Endothelial cell of umbilical vein (primary cell): ENCODE measurements at regions not wholly inside any gene's neighbourhood (a gene's known extent, or its start where the extent isn't known, plus 50 kb on each side); places are given as distances from the start of the nearest gene placed in this dataset.

Experiments used
- BruUV-seq: library from RNA; stranded (reverse); fragments of 400-500 nt; replicated peaks from 2 replicates; lab custom pipeline; 2021; lab: Mats Ljungman, UMichigan
- CTCF ChIA-PET: fragments of 300-600, 350-600 bp; sonication (Branson Sonifier 250); formaldehyde crosslinking; loops from one replicate; lab custom pipeline; 2021; ENCODE audit warnings: antibody characterized with exemption, inconsistent platforms; lab: Charles Lee
- POLR2A ChIA-PET: fragments of 300-600, 350-600 bp; sonication (Branson Sonifier 250); formaldehyde crosslinking; loops from one replicate; lab custom pipeline; 2021; ENCODE audit warnings: antibody characterized with exemption, inconsistent platforms; lab: Charles Lee
- DNase-seq: peaks from one replicate; pipeline ENCODE4 v3.0.0-alpha.2; 2011; ENCODE audit warnings: low read depth, low spot score
- FAIRE-seq: peaks from 2 replicates; lab custom pipeline; 2011; peaks lifted over from hg19 to GRCh38; lab: Jason Lieb, UNC
- H2AFZ ChIP-seq: 2 replicates; pipeline ENCODE4 v1.6.0; 2012; ENCODE audit warnings: low read depth, low read length, control low read depth, inconsistent platforms
- H3K27ac ChIP-seq: 2 replicates; pipeline ENCODE4 v1.5.1; 2011; ENCODE audit warnings: low read depth, mild to moderate bottlenecking, control low read depth, low read length, moderate library complexity; ENCODE audit not compliant: insufficient read depth
- H3K27me3 ChIP-seq, 2 experiments: 2 replicates each; pipeline versions ENCODE4 v1.6.0 to v1.6.1; 2011; ENCODE audit warnings: low read length in 2 of 2, mixed read lengths in 1 of 2; ENCODE audit not compliant: control insufficient read depth in 2 of 2, insufficient read depth in 2 of 2
- H3K36me3 ChIP-seq, 2 experiments: 2 replicates in 1 of 2; 3 replicates in 1 of 2; pipeline ENCODE4 v1.5.1; 2011; ENCODE audit warnings: low read length in 2 of 2, mild to moderate bottlenecking in 1 of 2, moderate library complexity in 1 of 2; ENCODE audit not compliant: control insufficient read depth in 2 of 2, insufficient read depth in 2 of 2; ENCODE audit errors: extremely low read depth in 1 of 2
- H3K4me1 ChIP-seq: 3 replicates; pipeline ENCODE4 v1.5.1; 2011; ENCODE audit warnings: mild to moderate bottlenecking, low read length; ENCODE audit not compliant: control insufficient read depth, insufficient read depth; ENCODE audit errors: extremely low read depth
- H3K4me2 ChIP-seq: 2 replicates; pipeline ENCODE4 v1.6.1; 2011; ENCODE audit warnings: low read length, control low read depth, mixed read lengths; ENCODE audit not compliant: insufficient read depth
- H3K4me3 ChIP-seq, 3 experiments: fragments of 200-600 bp in 1 of 3; sonication (generic), shearing (Covaris generic) in 1 of 3; replicated peaks in 1 of 3; 2 replicates each; pipeline ENCODE4 v1.5.1; 2011 to 2016; ENCODE audit warnings: control low read depth in 3 of 3, low read length in 3 of 3, mild to moderate bottlenecking in 2 of 3, inconsistent platforms in 1 of 3, low read depth in 1 of 3, moderate library complexity in 1 of 3; ENCODE audit not compliant: insufficient read depth in 1 of 3
- H3K79me2 ChIP-seq: 2 replicates; pipeline ENCODE4 v1.6.0; 2012; ENCODE audit warnings: low read length, inconsistent platforms; ENCODE audit not compliant: control insufficient read depth, insufficient read depth
- H3K9ac ChIP-seq: replicated peaks from 2 replicates; pipeline ENCODE3; 2011; ENCODE audit warnings: low read length, control low read depth; ENCODE audit not compliant: insufficient read depth; ENCODE audit errors: extremely low read depth
- H3K9me1 ChIP-seq: replicated peaks from 3 replicates; pipeline ENCODE4 v1.6.0; 2011; ENCODE audit warnings: mild to moderate bottlenecking, low read length; ENCODE audit not compliant: control insufficient read depth, insufficient read depth; ENCODE audit errors: extremely low read depth
- H3K9me3 ChIP-seq: replicated peaks from 2 replicates; pipeline ENCODE4 v1.5.1; 2012; ENCODE audit warnings: low read length, inconsistent platforms; ENCODE audit not compliant: control insufficient read depth, insufficient read depth
- H4K20me1 ChIP-seq: replicated peaks from 2 replicates; pipeline ENCODE3; 2011; ENCODE audit warnings: mild to moderate bottlenecking, low read length; ENCODE audit not compliant: control insufficient read depth, insufficient read depth; ENCODE audit errors: extremely low read depth
- CTCF ChIP-seq, 2 donors: IDR thresholded peaks; 1 replicate in 1 of 2; 2 replicates in 1 of 2; pipeline ENCODE4 v1.5.1; 2011; ENCODE audit warnings: low read length in 2 of 2, mild to moderate bottlenecking in 2 of 2, moderate library complexity in 2 of 2, control low read depth in 1 of 2, inconsistent platforms in 1 of 2, low read depth in 1 of 2; ENCODE audit not compliant: insufficient read depth in 1 of 2; ENCODE audit errors: extremely low read depth in 1 of 2
- EZH2 ChIP-seq: IDR thresholded peaks from 2 replicates; pipeline ENCODE4 v1.6.1; 2012; ENCODE audit warnings: borderline replicate concordance, low read depth, mild to moderate bottlenecking, moderate library complexity, low read length, inconsistent platforms; ENCODE audit not compliant: severe bottlenecking
- FOS ChIP-seq: IDR thresholded peaks from 2 replicates; pipeline ENCODE4 v1.6.1; 2011; ENCODE audit warnings: mild to moderate bottlenecking, low read length, moderate library complexity, borderline replicate concordance; ENCODE audit not compliant: insufficient read depth
- GATA2 ChIP-seq: IDR thresholded peaks from 2 replicates; pipeline ENCODE4 v1.7.0; 2011; ENCODE audit warnings: low read depth, mild to moderate bottlenecking, moderate library complexity, mixed read lengths, low read length; ENCODE audit not compliant: insufficient read length, insufficient read depth
- JUN ChIP-seq: IDR thresholded peaks from 2 replicates; pipeline ENCODE4 v1.6.1; 2011; ENCODE audit warnings: borderline replicate concordance, low read depth; ENCODE audit not compliant: insufficient read length, insufficient read depth
- MYC ChIP-seq: IDR thresholded peaks from one replicate; pipeline ENCODE4 v1.6.1; 2011; ENCODE audit warnings: mild to moderate bottlenecking, low read depth, low read length
- POLR2A ChIP-seq: IDR thresholded peaks from 2 replicates; pipeline ENCODE4 v1.6.1; 2012; ENCODE audit warnings: low read depth, mild to moderate bottlenecking, control low read depth, low read length
- POLR2AphosphoS5 ChIP-seq: IDR thresholded peaks from 2 replicates; pipeline ENCODE4 v1.6.1; 2012; ENCODE audit warnings: low read depth, mild to moderate bottlenecking, control low read depth, low read length, moderate library complexity; ENCODE audit not compliant: insufficient read depth
- dilution Hi-C: fragments of 300-500 bp; cut with MboI; formaldehyde crosslinking; loops from one replicate; pipeline ENCODE4 v1.15.0; 2019; ENCODE audit warnings: low sequenced_read_pairs; ENCODE audit not compliant: extremely low pct_ligation_motif_present
- intact Hi-C: fragments of 100-400 bp; cut with micrococcal nuclease; formaldehyde crosslinking; loops from one replicate; pipeline ENCODE4 v1.10.0; 2022
- TF ChIP-seq, protein P1 (sequence below): IDR thresholded peaks from 2 replicates; pipeline ENCODE4 v1.6.1; 2011; ENCODE audit not compliant: insufficient read depth, insufficient read length

GRCh38 chr1:168371477-168371876, 90.8 kb downstream of the TBX19 start:
- H3K27me3 ChIP-seq = peaks cover 0 to 3% of the 10 kb centered on the region in 2 experiments
- no peak overlapping the region for H3K4me2 ChIP-seq
- intact Hi-C loops = no loop called here
- H3K9ac ChIP-seq = no peak overlapping the region
- H3K79me2 ChIP-seq = no peaks in the 10 kb centered on the region
- ChIA-PET POLR2A (no interaction called here), CTCF (no interaction called here)
- BruUV-seq = no TSS peak
- H3K9me3 ChIP-seq = no peaks in the 10 kb centered on the region
- no peak overlapping the region for H3K27ac ChIP-seq
- no peak overlapping the region for H3K4me3 ChIP-seq
- H2AFZ ChIP-seq = no peak overlapping the region
- dilution Hi-C loops = no loop called here
- no peaks in the 10 kb centered on the region for H3K9me1 ChIP-seq
- no peak for TF ChIP-seq POLR2A
- TF ChIP-seq EZH2 = no peak
- TF ChIP-seq, protein P1, sequence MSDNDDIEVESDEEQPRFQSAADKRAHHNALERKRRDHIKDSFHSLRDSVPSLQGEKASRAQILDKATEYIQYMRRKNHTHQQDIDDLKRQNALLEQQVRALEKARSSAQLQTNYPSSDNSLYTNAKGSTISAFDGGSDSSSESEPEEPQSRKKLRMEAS = no peak
- TF ChIP-seq CTCF (IDR thresholded peaks at IDR 0.05; ENCODE audit: extremely low read depth in 1 of 2, insufficient read depth in 1 of 2, low read depth in 1 of 2, low read length in 2 of 2) = no peak
- no peak for TF ChIP-seq POLR2AphosphoS5
- TF ChIP-seq MYC = no peak
- TF ChIP-seq JUN = no peak
- no peak for TF ChIP-seq GATA2
- TF ChIP-seq FOS = no peak
- FAIRE-seq (no peak), DNase-seq (no peak)
- H3K4me1 ChIP-seq = no peaks in the 10 kb centered on the region
- H3K36me3 ChIP-seq = no peaks in the 10 kb centered on the region
- no peaks in the 10 kb centered on the region for H4K20me1 ChIP-seq
